SK-N-MC (cell line): ENCODE measurements at regions not wholly inside any gene's neighbourhood (a gene's known extent, or its start where the extent isn't known, plus 50 kb on each side); places are given as distances from the start of the nearest gene placed in this dataset.

Experiments used
- EZH2 ChIP-seq: fragments of 200-600 bp; sonication (generic); IDR thresholded peaks from one replicate; pipeline ENCODE4 v1.6.1; 2017; ENCODE audit warnings: antibody characterized with exemption
- POLR2AphosphoS5 ChIP-seq: IDR thresholded peaks from 2 replicates; pipeline ENCODE4 v1.6.1; 2012; ENCODE audit warnings: mild to moderate bottlenecking, low read depth, low read length, borderline replicate concordance

- TF ChIP-seq POLR2AphosphoS5 (no peak), EZH2 (no peak)
These were observed 459.3 kb upstream of the MEF2C start for GRCh38 chr5:89342106-89342876.
